GM21515 (cell line): ENCODE measurements at regions not wholly inside any gene's neighbourhood (a gene's known extent, or its start where the extent isn't known, plus 50 kb on each side); places are given as distances from the start of the nearest gene placed in this dataset.
"Not testable (repeated sequence)": the region's sequence is repeated elsewhere in the genome, so short reads cannot be mapped to it uniquely, and the experiment has no call there.

Experiments used
- ATAC-seq: cut with Tn5 transposase; IDR thresholded peaks from one replicate; pipeline ENCODE4 v1.9.1; 2021; ENCODE audit not compliant: unreplicated experiment

DNA sequence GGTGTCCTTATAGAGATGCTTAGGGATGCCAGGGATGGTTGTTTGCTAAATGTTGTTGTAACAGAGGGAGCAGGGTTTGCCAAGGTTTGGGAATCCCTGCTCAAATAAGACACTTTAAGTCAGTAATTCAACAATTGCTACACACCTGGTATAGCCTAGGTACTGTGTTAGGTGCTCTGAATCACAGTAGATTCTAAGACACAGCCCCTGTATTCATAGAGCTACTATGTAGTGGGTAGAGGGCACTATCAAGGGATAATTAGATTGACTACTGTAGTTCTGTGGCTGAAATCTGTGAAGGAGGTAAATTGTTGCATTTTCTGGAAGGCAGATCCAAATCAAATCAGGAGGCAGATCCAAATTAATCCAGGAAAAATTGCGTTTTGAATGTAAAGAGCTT is 149.2 kb downstream of the C12orf75 start:
- ATAC-seq = no peak

GRCh38 chr12:105480162-105480561 is 149.7 kb downstream of the C12orf75 start:
- ATAC-seq = no peak

DNA sequence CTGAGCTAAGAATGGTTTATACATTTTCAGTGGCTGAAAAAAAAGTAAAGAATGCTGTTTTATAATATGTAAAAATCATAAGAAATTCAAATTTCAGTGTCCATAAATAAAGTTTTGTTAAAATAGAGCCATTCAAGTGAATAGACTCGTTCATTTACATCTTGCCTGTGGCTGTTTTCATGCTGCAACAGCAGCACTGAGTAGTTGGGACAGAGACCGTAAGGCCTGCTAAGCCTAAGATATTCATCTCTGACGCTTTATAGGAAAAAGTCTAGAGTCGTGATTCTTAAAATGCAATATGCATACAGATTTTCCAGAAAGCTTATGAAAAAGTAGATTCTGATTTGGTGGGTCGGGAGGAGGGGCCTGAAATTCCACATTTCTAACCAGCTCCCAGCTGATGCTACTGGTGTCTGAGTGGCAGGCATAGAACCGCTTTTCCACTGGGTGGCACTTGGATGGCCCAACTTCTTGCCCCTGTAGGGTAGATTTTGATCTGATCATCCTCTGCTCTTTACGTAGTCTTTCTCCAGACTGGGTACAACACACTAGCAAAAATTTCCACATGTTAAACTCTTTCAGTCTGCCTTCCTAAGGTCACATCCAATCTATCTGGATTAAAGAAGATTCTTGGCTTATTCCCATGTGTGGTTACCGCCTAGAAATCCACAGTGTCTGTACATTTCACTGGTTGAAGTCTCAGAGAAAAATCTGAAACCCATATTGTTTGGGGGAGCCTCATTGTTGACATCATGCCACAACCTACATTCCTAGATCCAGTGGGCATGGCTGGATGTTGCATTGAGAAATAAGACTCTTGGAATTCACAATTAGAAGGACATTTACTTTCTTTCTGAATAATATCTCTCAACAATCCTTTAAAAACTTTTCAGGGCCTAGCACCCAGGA is 151.2 kb downstream of the C12orf75 start:
- no peak for ATAC-seq

DNA sequence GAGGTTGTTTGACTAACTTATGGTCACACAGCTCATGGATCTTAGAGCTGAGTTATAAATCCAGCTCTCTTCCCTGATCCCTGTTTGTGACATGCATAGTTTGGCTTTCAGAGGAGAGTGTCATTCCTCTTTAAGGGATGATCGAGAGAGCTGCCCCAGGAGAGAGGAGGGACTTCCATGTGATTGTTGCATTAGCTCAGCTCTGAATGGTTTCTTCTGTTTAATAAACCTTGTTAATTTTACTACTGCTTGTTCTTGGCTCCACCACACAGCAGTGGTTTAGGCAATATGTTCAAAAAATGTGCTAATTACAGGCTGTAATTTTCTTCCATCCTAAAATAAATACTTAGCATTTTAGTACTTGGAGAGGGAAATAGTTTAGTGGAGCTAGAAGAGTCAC is 152.5 kb downstream of the C12orf75 start:
- no peak for ATAC-seq

- ATAC-seq = no peak
Observed at GRCh38 chr12:105483691-105484090, 153.2 kb downstream of the C12orf75 start.

- no peak for ATAC-seq
Observed at GRCh38 chr12:105485321-105485910, 154.9 kb downstream of the C12orf75 start.

- no peak for ATAC-seq
Observed at GRCh38 chr12:105485921-105486320, 155.4 kb downstream of the C12orf75 start.

GRCh38 chr12:105487963-105488362 is 157.5 kb downstream of the C12orf75 start:
- no peak for ATAC-seq

DNA sequence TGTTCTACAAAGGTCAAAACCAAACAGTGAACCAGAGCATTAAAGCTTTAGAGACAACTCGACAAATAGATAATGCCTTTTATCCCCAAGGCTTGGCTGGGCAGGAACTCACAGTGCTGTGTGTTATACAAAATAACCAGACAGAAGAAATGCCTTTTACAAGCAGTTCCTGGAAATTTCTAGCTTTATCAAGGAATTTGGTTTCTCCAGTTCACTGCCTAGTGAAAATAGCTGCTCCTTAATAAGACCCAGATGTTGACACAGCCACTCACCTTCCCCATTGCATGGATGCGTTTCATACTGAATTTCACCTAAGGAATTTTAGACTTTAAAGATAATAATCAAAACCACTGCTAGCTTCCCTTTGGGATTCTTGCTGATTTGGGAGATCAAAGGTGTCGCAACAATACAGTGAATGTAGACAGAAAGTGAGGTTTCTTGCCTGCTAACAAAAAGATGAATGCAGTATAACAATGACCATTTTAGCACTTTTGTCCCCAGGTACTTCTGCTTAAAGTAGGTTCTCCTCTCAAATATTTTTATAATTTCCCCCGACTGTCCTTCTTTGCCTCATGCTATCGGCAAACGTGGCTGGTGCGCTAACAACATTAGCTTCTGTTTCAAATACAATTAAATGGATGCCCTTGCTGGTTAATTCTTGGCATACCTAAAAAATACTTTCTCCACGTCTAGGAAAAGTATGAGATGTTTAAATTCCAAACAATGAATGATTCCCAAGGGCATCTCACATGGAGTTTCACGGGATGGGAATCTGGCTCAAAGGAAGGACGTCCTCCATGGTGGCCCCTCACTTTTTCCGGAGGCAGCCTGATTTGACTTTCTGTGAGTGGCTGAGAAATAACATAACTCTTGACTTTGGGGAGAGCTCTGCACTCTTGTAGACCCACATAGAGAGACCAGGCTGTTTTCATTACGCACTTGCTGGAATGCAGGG is 162.4 kb downstream of the C12orf75 start:
- ATAC-seq = no peak

DNA sequence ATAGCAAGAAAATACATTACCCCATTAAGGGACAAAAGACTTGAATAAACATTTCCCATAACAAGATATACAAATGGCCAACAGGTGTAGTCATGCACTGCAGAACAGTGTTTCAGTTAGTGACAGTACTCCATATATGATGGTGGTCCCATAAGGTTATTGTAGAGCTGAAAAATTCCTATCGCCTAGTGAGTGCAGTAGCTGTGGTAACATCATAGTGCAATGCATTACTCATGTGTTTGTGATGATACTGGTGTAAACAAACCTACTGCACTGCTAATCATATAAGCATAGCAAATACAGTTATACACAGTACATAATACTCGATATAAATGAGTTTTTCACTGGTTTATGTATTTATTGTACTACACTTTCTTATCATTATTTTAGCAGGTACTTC is 168.7 kb downstream of the C12orf75 start:
- ATAC-seq = no peak

- ATAC-seq = not testable (repeated sequence)
Observed at GRCh38 chr12:105500676-105501075, 170.2 kb downstream of the C12orf75 start.

- ATAC-seq = no peak
Observed at GRCh38 chr12:105502426-105502930, 172.0 kb downstream of the C12orf75 start.

DNA sequence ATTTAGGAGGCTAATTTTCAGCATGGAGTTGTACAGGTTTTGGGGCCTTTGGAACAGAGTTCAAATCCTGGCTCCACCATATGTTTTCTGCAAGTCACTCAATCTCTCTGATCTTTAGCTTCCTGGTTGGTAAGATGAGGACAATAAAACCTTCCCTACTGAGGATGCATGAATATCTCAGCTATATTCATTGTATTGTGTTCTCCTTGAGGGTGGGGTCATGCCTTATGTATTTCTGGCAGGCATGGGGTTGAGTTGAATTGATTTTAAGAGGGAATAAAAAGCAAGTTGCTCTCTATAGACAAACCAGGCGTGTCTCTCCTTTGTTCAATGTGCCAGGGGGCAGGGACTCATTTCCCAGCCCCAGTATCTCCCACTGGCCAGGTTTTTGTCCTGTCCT is 173.1 kb downstream of the C12orf75 start:
- ATAC-seq = no peak

DNA sequence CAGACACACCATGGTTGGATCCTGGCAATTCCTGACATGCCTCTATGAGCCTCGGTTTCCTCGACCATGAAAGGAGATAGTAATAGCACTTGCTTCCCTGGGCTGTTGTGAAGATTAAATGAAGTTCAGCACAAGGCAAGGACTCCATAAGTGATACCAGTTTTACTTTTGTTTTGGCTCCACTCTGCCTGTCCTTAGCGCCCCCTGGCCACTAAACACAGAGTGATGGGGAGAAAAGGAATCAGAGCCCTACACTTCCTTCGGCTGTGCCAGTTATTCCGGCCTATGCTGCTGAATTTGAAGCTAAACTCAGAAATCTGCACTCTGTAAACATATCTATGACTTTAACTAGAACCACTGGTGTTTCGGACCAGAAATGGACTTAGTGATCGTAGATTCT is 173.8 kb downstream of the C12orf75 start:
- no peak for ATAC-seq

DNA sequence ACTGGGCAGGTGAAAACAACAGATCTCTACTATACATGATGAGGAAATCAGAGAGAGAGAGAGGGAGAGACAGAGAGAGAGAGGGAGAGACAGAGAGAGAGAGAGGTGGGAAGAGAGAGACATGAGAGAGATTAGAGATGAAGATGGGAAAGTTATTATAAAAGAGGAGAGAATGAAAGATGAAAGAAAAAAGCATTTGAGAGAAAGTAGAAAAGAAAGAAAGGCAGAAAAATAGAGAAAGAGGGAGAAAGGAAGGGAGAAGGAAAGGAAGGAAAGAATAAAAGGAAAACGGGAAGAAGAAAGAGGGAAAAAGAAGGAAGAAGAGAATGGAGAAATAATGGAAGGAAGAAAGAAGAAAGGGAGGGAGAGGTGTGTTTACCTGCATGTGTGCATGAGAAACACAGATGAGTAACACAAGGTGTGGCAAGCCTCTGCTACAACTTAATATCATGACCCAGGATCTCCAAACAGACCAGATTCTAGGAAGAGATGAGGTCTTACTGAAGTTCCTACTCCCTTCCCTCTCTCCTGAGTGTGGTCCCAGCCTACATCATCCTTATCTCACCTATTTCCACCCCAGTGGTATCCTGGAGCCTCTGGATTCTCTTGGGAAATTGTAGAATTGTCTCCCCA is 176.3 kb downstream of the C12orf75 start:
- ATAC-seq = no peak

DNA sequence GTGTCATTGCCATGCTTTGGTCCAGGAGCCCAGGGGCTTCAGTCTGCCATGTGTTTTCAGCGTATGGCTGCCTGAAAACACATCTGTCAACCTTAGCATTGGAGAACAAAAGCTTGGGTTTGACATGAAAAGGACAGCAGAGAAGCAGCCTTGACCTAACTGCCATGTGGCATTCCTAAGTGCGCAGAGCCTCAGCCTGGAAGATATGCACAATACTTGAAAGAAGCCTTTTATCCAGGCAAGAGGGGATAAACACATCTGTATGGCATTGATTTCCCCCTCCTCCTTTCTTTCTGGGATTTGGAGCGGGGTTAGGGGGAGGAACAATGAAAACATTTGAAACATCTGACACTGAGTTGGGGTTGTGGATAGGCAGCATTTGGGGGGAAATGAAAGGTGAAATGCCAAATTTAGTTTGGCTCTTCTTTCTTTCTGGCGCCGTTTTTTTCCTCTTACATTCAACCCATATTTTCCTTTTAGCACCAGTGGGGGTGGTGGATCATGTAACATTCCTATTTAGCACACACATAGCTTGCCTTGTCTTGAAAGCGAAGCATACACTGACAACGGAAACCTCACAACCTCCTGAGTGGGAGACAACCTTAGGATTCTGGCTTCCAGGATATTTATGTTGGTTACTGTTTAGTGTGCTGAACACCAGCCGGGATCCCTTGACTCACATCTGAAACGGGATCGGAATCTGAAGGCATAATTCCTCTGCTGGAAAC is 177.0 kb downstream of the C12orf75 start:
- no peak for ATAC-seq

DNA sequence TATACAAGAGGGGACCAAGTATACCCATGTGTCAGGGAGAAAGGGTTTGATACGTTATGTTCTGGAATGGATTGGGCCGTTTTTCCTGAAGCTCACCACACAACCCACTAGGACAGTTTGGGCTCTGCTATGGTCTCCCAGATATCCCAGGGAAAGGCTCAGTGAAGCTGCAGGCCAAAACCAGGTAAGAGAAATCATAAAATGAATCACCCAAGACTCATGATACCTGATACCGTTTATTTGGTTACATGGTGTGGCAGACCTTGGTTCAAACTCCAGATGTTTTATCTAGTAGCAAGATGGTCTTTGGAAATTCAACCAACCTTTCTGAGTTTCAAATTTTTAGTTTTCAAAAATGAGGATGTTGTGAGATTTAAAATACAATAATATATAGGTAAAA is 177.6 kb downstream of the C12orf75 start:
- ATAC-seq = no peak

GRCh38 chr12:105510526-105510925 is 180.0 kb downstream of the C12orf75 start:
- no peak for ATAC-seq

GRCh38 chr12:105512861-105513260 is 182.4 kb downstream of the C12orf75 start:
- not testable (repeated sequence) for ATAC-seq
